HCT116 (cell line): ENCODE measurements at regions not wholly inside any gene's neighbourhood (a gene's known extent, or its start where the extent isn't known, plus 50 kb on each side); places are given as distances from the start of the nearest gene placed in this dataset.

Experiments used
- ATAC-seq: fragments of 200-7000 bp; cut with Tn5 transposase; 2 replicates; pipeline ENCODE4 v1.9.1; 2020; ENCODE audit warnings: mild to moderate bottlenecking, moderate library complexity
- BruUV-seq: library from RNA; stranded (reverse); fragments of 400-500 nt; replicated peaks from 2 replicates; lab custom pipeline; 2021; lab: Mats Ljungman, UMichigan
- CTCF ChIA-PET: fragments of 300-600 bp; sonication (Branson Sonifier 250); formaldehyde crosslinking; loops from one replicate; lab custom pipeline; 2021; ENCODE audit warnings: antibody characterized with exemption; lab: Charles Lee
- POLR2A ChIA-PET: fragments of 300-600, 350-600 bp; sonication (Branson Sonifier 250); formaldehyde crosslinking; loops from one replicate; lab custom pipeline; 2021; ENCODE audit warnings: antibody characterized with exemption; lab: Charles Lee
- RAD21 ChIA-PET, 2 experiments: fragments of 300-600 bp; sonication (Branson Sonifier 250); formaldehyde crosslinking; loops; one replicate each; lab custom pipeline; 2023; ENCODE audit warnings: low total read pairs in 2 of 2; ENCODE audit not compliant: uncharacterized antibody in 2 of 2, unreplicated experiment in 2 of 2, low non-redundant PET in 1 of 2; lab: Charles Lee
- DNase-seq: peaks from one replicate; pipeline ENCODE4 v3.0.0-alpha.2; 2010; ENCODE audit warnings: low read depth, low spot score
- H2AFZ ChIP-seq: fragments of 200-600 bp; shearing (Covaris generic), sonication (generic); 2 replicates; pipeline ENCODE4 v1.6.1; 2017; ENCODE audit warnings: low read depth, mixed run types, mixed read lengths, antibody characterized with exemption, low read length; ENCODE audit not compliant: poor library complexity, severe bottlenecking
- H3K27ac ChIP-seq: 2 replicates; pipeline ENCODE4 v1.5.1; 2012; ENCODE audit warnings: low read depth, low read length
- H3K27me3 ChIP-seq: fragments of 200-600 bp; sonication (generic); 2 replicates; pipeline ENCODE4 v1.6.1; 2016; ENCODE audit warnings: mixed run types, low read length, mixed read lengths; ENCODE audit not compliant: insufficient read depth
- H3K36me3 ChIP-seq, 2 experiments: fragments of 200-500 bp in 1 of 2; fragments of 200-600 bp in 1 of 2; sonication (Bioruptor generic) in 1 of 2; sonication (generic) in 1 of 2; 2 replicates each; pipeline versions ENCODE4 v1.5.1 to v1.6.1; 2014 to 2016; ENCODE audit warnings: low read length in 2 of 2, inconsistent platforms in 1 of 2, mixed read lengths in 1 of 2, mixed run types in 1 of 2; ENCODE audit not compliant: insufficient read depth in 2 of 2, control insufficient read depth in 1 of 2
- H3K4me1 ChIP-seq, 2 experiments: fragments of 200-600 bp in 1 of 2; sonication (generic) in 1 of 2; 2 replicates each; pipeline versions ENCODE4 v1.5.1 to v1.6.1; 2012 to 2017; ENCODE audit warnings: low read length in 2 of 2, inconsistent platforms in 1 of 2, mild to moderate bottlenecking in 1 of 2, mixed read lengths in 1 of 2, mixed run types in 1 of 2, moderate library complexity in 1 of 2; ENCODE audit not compliant: insufficient read depth in 2 of 2, control insufficient read depth in 1 of 2
- H3K4me2 ChIP-seq: fragments of 200-600 bp; sonication (generic); 2 replicates; pipeline ENCODE4 v1.6.1; 2017; ENCODE audit warnings: mixed run types, low read length, mixed read lengths
- H3K4me3 ChIP-seq, 2 experiments: fragments of 200-600 bp in 1 of 2; sonication (generic) in 1 of 2; replicated peaks in 1 of 2; 2 replicates each; pipeline ENCODE4 v1.5.1; 2011 to 2016; ENCODE audit warnings: low read length in 2 of 2, control low read depth in 1 of 2, low read depth in 1 of 2, mild to moderate bottlenecking in 1 of 2, mixed read lengths in 1 of 2, mixed run types in 1 of 2
- H3K79me2 ChIP-seq: fragments of 200-600 bp; sonication (generic); 2 replicates; pipeline ENCODE4 v1.6.1; 2017; ENCODE audit warnings: mild to moderate bottlenecking, mixed run types, low read length, moderate library complexity, mixed read lengths; ENCODE audit not compliant: insufficient read depth
- H3K9ac ChIP-seq: fragments of 200-600 bp; sonication (generic); 2 replicates; pipeline ENCODE4 v1.6.1; 2016; ENCODE audit warnings: low read length, mixed read lengths
- H3K9me2 ChIP-seq: fragments of 200-600 bp; sonication (generic), shearing (Covaris generic); 2 replicates; pipeline ENCODE4 v1.6.1; 2017; ENCODE audit warnings: mixed run types, mild to moderate bottlenecking, moderate library complexity; ENCODE audit not compliant: insufficient read depth
- H3K9me3 ChIP-seq, 2 experiments: fragments of 200-500 bp in 1 of 2; fragments of 200-600 bp in 1 of 2; sonication (Bioruptor generic) in 1 of 2; sonication (generic) in 1 of 2; 2 replicates each; pipeline ENCODE4 v1.6.1; 2014 to 2017; ENCODE audit warnings: low read length in 2 of 2, mixed read lengths in 2 of 2, inconsistent platforms in 1 of 2, low read depth in 1 of 2, mild to moderate bottlenecking in 1 of 2, mixed run types in 1 of 2, moderate library complexity in 1 of 2; ENCODE audit not compliant: control insufficient read depth in 1 of 2, insufficient read depth in 1 of 2
- H4K20me1 ChIP-seq: fragments of 200-600 bp; sonication (generic), shearing (Covaris generic); 2 replicates; pipeline ENCODE4 v1.6.1; 2017; ENCODE audit warnings: mixed run types, mild to moderate bottlenecking, moderate library complexity; ENCODE audit not compliant: insufficient read depth
- CEBPB ChIP-seq: IDR thresholded peaks from 2 replicates; pipeline ENCODE4 v1.6.1; 2012; ENCODE audit warnings: low read depth
- EGR1 ChIP-seq: IDR thresholded peaks from 2 replicates; pipeline ENCODE4 v1.6.1; 2012; ENCODE audit warnings: low read depth
- ELF1 ChIP-seq: IDR thresholded peaks from 2 replicates; pipeline ENCODE4 v1.6.1; 2012; ENCODE audit warnings: low read depth, borderline replicate concordance
- EZH2 ChIP-seq: fragments of 200-600 bp; sonication (generic); IDR thresholded peaks from 2 replicates; pipeline ENCODE4 v1.6.1; 2017; ENCODE audit warnings: antibody characterized with exemption, mixed run types
- FOSL1 ChIP-seq: IDR thresholded peaks from 2 replicates; pipeline ENCODE4 v1.6.1; 2012; ENCODE audit warnings: low read depth
- SRF ChIP-seq: IDR thresholded peaks from 2 replicates; pipeline ENCODE4 v1.6.1; 2012; ENCODE audit warnings: low read depth
- YY1 ChIP-seq: IDR thresholded peaks from 2 replicates; pipeline ENCODE4 v1.6.1; 2011; ENCODE audit warnings: low read length, low read depth, moderate library complexity, mild to moderate bottlenecking; ENCODE audit not compliant: insufficient replicate concordance; ENCODE audit errors: extremely low read depth
- ZNF274 ChIP-seq: fragments of 200-500 bp; sonication (Bioruptor generic); IDR thresholded peaks from 2 replicates; pipeline ENCODE4 v1.6.1; 2014; ENCODE audit warnings: mild to moderate bottlenecking, low read depth, low read length, inconsistent platforms
- intact Hi-C: fragments of 100-400 bp; cut with micrococcal nuclease; formaldehyde crosslinking; loops from 2 replicates; pipeline ENCODE4 v1.10.0; 2022
- TF ChIP-seq, protein P1 (sequence below): IDR thresholded peaks from 2 replicates; pipeline ENCODE4 v1.6.1; 2012
- TF ChIP-seq, protein P2 (sequence below): IDR thresholded peaks from 2 replicates; pipeline ENCODE4 v1.6.1; 2012
- TF ChIP-seq, protein P3 (sequence below): IDR thresholded peaks from 2 replicates; pipeline ENCODE4 v1.6.1; 2011; ENCODE audit warnings: mild to moderate bottlenecking, low read length, moderate library complexity; ENCODE audit not compliant: insufficient replicate concordance; ENCODE audit errors: extremely low read depth

DNA sequence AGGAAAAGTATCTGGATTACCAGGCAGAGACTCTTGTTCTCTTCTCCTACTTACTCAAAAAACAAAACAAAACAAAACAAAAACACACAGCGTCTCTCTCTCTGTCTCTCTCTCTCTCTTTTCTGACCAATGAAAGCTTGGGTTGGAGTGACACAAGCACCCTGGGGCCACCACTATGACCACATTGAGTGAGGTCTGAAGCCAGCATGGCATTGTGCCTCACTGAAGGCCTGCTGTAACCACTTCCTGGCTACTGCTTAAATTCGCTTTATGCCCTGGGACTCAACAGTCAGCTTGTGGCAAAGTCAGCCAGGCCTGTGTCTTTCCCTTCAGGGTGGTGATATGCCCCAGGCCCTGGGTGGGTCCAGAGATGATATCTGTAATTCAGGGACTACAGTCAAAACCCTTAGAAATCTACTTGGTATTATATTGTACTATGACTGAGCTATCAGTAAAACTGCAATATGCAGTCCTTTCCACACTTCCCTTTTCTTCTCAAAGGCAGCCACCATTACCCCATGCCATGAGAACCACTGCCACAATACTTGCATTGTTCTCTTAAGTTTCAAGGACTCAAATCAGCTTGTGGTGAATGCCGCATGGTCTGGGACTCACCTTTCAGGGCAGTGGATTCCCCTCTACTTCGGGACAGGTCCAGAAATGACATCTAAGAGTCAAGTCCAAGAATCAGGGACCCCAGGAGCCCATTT is 606.8 kb upstream of the KLHL4 start:
- DNase-seq (no peak), ATAC-seq (no peak)
- Histone ChIP-seq H3K27ac (no peak overlapping the region), H3K9me3 (no peaks in the 10 kb centered on the region), H3K4me3 (no peak overlapping the region), H3K4me2 (no peak overlapping the region), H3K9me2 (no peaks in the 10 kb centered on the region), H3K79me2 (no peaks in the 10 kb centered on the region), H3K36me3 (no peaks in the 10 kb centered on the region), H3K4me1 (no peaks in the 10 kb centered on the region), H3K27me3 (no peaks in the 10 kb centered on the region), H2AFZ (no peak overlapping the region), H4K20me1 (no peaks in the 10 kb centered on the region), H3K9ac (no peak overlapping the region)
- ChIA-PET RAD21 (no interaction called here), POLR2A (no interaction called here), CTCF (no interaction called here)
- intact Hi-C loops: no loop called here
- no peak for TF ChIP-seq YY1
- no TSS peak for BruUV-seq

DNA sequence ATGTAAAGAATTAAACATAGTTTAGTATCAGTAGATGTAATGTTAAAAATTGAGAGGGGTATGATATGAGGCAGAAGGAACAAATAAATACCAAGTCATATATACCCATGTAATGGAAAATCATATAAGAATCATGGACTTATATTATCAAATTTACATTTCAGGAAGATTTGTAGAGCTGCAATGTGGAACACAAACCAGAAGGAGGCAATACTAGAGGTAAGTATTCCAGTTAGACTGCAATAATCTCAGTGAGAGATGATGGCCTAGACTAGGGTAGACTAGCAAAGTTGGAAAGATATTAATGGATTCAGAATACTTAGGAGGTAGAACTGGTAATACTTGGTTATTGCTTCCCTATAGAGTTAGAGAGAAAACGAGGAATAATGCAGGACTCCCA is 603.0 kb upstream of the KLHL4 start:
- POLR2A ChIA-PET: no interaction called here
- RAD21 ChIA-PET: no interaction called here
- Histone ChIP-seq H3K4me1 (no peaks in the 10 kb centered on the region), H3K4me2 (no peak overlapping the region), H3K9me3 (no peaks in the 10 kb centered on the region), H3K36me3 (no peaks in the 10 kb centered on the region), H3K27me3 (no peaks in the 10 kb centered on the region), H4K20me1 (no peaks in the 10 kb centered on the region), H3K79me2 (no peaks in the 10 kb centered on the region), H3K27ac (no peak overlapping the region), H2AFZ (no peak overlapping the region), H3K9me2 (no peaks in the 10 kb centered on the region), H3K4me3 (no peak overlapping the region), H3K9ac (no peak overlapping the region)
- TF ChIP-seq SRF (no peak), ZNF274 (no peak), EZH2 (no peak), EGR1 (no peak), FOSL1 (no peak), ELF1 (no peak), CEBPB (no peak)
- TF ChIP-seq, protein P1, sequence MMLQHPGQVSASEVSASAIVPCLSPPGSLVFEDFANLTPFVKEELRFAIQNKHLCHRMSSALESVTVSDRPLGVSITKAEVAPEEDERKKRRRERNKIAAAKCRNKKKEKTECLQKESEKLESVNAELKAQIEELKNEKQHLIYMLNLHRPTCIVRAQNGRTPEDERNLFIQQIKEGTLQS: no peak
- TF ChIP-seq, protein P2, sequence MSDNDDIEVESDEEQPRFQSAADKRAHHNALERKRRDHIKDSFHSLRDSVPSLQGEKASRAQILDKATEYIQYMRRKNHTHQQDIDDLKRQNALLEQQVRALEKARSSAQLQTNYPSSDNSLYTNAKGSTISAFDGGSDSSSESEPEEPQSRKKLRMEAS: no peak
- TF ChIP-seq, protein P3, sequence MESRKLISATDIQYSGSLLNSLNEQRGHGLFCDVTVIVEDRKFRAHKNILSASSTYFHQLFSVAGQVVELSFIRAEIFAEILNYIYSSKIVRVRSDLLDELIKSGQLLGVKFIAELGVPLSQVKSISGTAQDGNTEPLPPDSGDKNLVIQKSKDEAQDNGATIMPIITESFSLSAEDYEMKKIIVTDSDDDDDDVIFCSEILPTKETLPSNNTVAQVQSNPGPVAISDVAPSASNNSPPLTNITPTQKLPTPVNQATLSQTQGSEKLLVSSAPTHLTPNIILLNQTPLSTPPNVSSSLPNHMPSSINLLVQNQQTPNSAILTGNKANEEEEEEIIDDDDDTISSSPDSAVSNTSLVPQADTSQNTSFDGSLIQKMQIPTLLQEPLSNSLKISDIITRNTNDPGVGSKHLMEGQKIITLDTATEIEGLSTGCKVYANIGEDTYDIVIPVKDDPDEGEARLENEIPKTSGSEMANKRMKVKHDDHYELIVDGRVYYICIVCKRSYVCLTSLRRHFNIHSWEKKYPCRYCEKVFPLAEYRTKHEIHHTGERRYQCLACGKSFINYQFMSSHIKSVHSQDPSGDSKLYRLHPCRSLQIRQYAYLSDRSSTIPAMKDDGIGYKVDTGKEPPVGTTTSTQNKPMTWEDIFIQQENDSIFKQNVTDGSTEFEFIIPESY: no peak
- CTCF ChIA-PET: no interaction called here
- ATAC-seq: no peak
- DNase-seq: no peak
- intact Hi-C loops: no loop called here
- BruUV-seq: no TSS peak
